ENCODE measurements at regions not wholly inside any gene's neighbourhood (a gene's known extent, or its start where the extent isn't known, plus 50 kb on each side); places are given as distances from the start of the nearest gene placed in this dataset.

DNA sequence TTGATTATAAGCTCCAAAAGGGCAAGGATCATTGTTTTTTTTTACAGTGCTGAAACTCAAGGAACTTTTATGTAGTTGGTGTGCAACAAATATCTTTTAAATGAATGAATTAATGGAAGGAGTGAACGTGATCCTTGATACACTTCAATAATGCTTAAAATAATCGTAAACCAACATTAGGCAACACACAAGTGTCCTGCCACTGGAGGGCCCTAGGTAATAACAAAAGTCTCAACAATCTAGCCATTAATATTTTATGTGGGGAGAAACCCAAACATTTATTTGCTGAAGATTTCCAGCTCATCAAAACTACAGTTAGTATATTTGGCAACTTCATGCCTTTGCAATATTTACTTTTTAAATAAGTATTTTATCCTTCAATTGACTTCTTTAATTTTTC lies 309.0 kb upstream of the FBXL7 start:
- TF ChIP-seq, protein P1, sequence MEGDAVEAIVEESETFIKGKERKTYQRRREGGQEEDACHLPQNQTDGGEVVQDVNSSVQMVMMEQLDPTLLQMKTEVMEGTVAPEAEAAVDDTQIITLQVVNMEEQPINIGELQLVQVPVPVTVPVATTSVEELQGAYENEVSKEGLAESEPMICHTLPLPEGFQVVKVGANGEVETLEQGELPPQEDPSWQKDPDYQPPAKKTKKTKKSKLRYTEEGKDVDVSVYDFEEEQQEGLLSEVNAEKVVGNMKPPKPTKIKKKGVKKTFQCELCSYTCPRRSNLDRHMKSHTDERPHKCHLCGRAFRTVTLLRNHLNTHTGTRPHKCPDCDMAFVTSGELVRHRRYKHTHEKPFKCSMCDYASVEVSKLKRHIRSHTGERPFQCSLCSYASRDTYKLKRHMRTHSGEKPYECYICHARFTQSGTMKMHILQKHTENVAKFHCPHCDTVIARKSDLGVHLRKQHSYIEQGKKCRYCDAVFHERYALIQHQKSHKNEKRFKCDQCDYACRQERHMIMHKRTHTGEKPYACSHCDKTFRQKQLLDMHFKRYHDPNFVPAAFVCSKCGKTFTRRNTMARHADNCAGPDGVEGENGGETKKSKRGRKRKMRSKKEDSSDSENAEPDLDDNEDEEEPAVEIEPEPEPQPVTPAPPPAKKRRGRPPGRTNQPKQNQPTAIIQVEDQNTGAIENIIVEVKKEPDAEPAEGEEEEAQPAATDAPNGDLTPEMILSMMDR (IDR thresholded peaks at IDR 0.05; ENCODE audit: unreplicated experiment) = no peak
- intact Hi-C loops (cut with micrococcal nuclease; ENCODE audit: unreplicated experiment) = no loop called here
- no peaks in the 10 kb centered on the region for H3K36me3 Mint-ChIP-seq (ENCODE audit: insufficient read depth, unreplicated experiment)
- no peak overlapping the region for H3K4me3 Mint-ChIP-seq (ENCODE audit: low read depth, unreplicated experiment)
- peaks cover 5% of the 10 kb centered on the region for H3K9me3 Mint-ChIP-seq (ENCODE audit: low read depth, unreplicated experiment)
- no TSS peak for BruUV-seq (replicated peaks)
- H3K4me1 Mint-ChIP-seq (ENCODE audit: low read depth, unreplicated experiment) = no peaks in the 10 kb centered on the region
- no peak for DNase-seq
- H3K27ac Mint-ChIP-seq (ENCODE audit: unreplicated experiment) = no peak overlapping the region
- no peaks in the 10 kb centered on the region for H3K27me3 Mint-ChIP-seq (ENCODE audit: unreplicated experiment)
- CTCF ChIA-PET = no interaction called here

DNA sequence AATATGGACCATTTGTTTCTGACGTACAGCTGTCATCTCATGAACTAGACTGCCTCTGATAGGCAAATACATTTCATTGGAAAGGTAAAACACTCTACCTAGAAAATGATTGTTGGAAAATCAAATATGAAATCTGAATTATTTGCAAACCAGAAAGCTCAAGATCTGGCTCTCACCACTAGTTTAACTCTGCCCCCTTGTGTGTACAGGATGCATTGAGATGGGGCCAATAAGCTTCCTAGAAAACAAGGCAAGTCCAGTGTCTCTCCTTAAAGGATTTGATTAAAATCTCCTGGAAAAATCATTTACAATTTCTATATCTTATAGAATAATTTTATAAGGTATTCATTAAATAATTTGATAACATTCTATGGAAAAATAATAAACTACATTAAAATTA lies 311.9 kb upstream of the ANKH start:
- CTCF ChIA-PET = no interaction called here
- H3K27ac Mint-ChIP-seq (ENCODE audit: unreplicated experiment) = no peak overlapping the region
- no peaks in the 10 kb centered on the region for H3K4me1 Mint-ChIP-seq (ENCODE audit: low read depth, unreplicated experiment)
- no peak overlapping the region for H3K4me3 Mint-ChIP-seq (ENCODE audit: low read depth, unreplicated experiment)
- DNase-seq = no peak
- H3K9me3 Mint-ChIP-seq (ENCODE audit: low read depth, unreplicated experiment) = no peaks in the 10 kb centered on the region
- H3K27me3 Mint-ChIP-seq (ENCODE audit: unreplicated experiment) = no peaks in the 10 kb centered on the region
- H3K36me3 Mint-ChIP-seq (ENCODE audit: insufficient read depth, unreplicated experiment) = no peaks in the 10 kb centered on the region
- intact Hi-C loops (cut with micrococcal nuclease; ENCODE audit: unreplicated experiment) = no loop called here
- TF ChIP-seq, protein P1 (IDR thresholded peaks at IDR 0.05; ENCODE audit: unreplicated experiment) = no peak
- BruUV-seq (replicated peaks) = no TSS peak

DNA sequence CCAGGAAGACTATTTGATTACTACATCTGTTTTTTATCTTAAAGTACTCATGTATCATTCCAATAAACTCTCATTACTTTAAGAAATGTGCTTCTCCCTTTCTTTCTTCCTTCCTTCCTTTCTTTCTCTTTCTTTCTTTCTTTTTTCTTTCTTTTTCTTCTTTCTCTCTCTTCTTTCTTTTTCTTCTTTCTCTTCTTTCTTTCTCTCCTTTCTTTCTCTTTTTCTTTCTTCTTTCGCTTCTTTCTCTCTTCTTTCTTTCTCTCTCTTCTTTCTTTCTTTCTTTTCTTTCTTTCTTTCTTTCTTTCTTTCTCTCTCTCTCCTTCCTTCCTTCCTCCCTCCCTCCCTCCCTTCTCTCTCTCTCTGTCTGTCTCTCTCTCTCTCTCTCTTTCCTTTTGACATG lies 298.6 kb upstream of the ANKH start:
- no peak for DNase-seq
- peaks cover 5% of the 10 kb centered on the region for H3K9me3 Mint-ChIP-seq (ENCODE audit: low read depth, unreplicated experiment)
- intact Hi-C loops (cut with micrococcal nuclease; ENCODE audit: unreplicated experiment) = no loop called here
- CTCF ChIA-PET = no interaction called here
- H3K4me1 Mint-ChIP-seq (ENCODE audit: low read depth, unreplicated experiment) = no peaks in the 10 kb centered on the region
- H3K36me3 Mint-ChIP-seq (ENCODE audit: insufficient read depth, unreplicated experiment) = no peaks in the 10 kb centered on the region
- no peak overlapping the region for H3K27ac Mint-ChIP-seq (ENCODE audit: unreplicated experiment)
- no peaks in the 10 kb centered on the region for H3K27me3 Mint-ChIP-seq (ENCODE audit: unreplicated experiment)
- BruUV-seq (replicated peaks) = no TSS peak
- H3K4me3 Mint-ChIP-seq (ENCODE audit: low read depth, unreplicated experiment) = no peak overlapping the region
- TF ChIP-seq, protein P1 (IDR thresholded peaks at IDR 0.05; ENCODE audit: unreplicated experiment) = no peak

DNA sequence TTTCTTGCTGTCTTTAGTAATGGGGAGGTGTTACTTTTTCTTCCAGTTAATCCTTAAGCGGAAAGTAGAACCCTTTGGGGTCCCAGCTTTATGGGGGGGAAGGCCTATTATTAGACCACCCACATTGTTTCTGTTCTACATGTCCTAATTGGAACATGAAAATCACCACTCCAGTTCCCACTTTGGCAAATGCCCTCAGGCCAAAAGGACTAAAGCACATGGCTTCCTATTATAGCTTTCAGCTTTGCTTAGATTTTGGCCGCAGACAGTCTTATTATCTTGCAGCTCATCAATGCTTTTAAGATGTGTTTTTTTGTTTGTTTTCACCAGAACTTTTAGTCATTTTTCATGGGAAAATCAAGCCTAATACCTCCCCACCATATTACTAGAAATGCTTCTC lies 296.8 kb upstream of the ANKH start:
- no peak overlapping the region for H3K27ac Mint-ChIP-seq (ENCODE audit: unreplicated experiment)
- CTCF ChIA-PET = no interaction called here
- no TSS peak for BruUV-seq (replicated peaks)
- H3K4me1 Mint-ChIP-seq (ENCODE audit: low read depth, unreplicated experiment) = no peaks in the 10 kb centered on the region
- H3K27me3 Mint-ChIP-seq (ENCODE audit: unreplicated experiment) = no peaks in the 10 kb centered on the region
- DNase-seq = no peak
- TF ChIP-seq, protein P1 (IDR thresholded peaks at IDR 0.05; ENCODE audit: unreplicated experiment) = no peak
- H3K4me3 Mint-ChIP-seq (ENCODE audit: low read depth, unreplicated experiment) = no peak overlapping the region
- H3K36me3 Mint-ChIP-seq (ENCODE audit: insufficient read depth, unreplicated experiment) = no peaks in the 10 kb centered on the region
- intact Hi-C loops (cut with micrococcal nuclease; ENCODE audit: unreplicated experiment) = no loop called here
- peaks cover 9% of the 10 kb centered on the region for H3K9me3 Mint-ChIP-seq (ENCODE audit: low read depth, unreplicated experiment)

DNA sequence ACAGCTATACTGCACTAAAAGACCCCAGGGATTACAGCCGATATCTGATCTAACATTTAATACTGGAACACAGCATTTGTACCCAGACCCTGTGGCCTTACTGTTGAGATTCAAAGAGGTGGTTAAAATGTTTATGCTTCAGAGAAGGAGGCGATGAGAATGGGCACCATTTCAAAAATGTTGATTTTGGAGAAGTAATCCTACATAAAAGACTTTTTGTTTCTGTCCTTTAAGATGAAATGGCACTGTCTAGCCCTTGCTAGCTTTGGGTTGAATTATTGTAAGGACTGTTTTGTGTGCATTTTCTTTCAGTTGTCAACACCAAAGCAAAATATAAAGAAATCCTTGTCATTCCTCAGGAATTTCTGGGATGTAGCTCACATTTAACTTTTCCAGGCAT lies 288.5 kb upstream of the ANKH start:
- no TSS peak for BruUV-seq (replicated peaks)
- no peaks in the 10 kb centered on the region for H3K4me1 Mint-ChIP-seq (ENCODE audit: low read depth, unreplicated experiment)
- H3K27ac Mint-ChIP-seq (ENCODE audit: unreplicated experiment) = no peak overlapping the region
- H3K4me3 Mint-ChIP-seq (ENCODE audit: low read depth, unreplicated experiment) = no peak overlapping the region
- no peaks in the 10 kb centered on the region for H3K36me3 Mint-ChIP-seq (ENCODE audit: insufficient read depth, unreplicated experiment)
- H3K9me3 Mint-ChIP-seq (ENCODE audit: low read depth, unreplicated experiment) = peaks cover 9% of the 10 kb centered on the region
- intact Hi-C loops (cut with micrococcal nuclease; ENCODE audit: unreplicated experiment) = no loop called here
- TF ChIP-seq, protein P1 (IDR thresholded peaks at IDR 0.05; ENCODE audit: unreplicated experiment) = no peak
- CTCF ChIA-PET = no interaction called here
- no peak for DNase-seq
- H3K27me3 Mint-ChIP-seq (ENCODE audit: unreplicated experiment) = peaks cover 9% of the 10 kb centered on the region

Data from Calu3 (cell line).